Suprapubic skin (tissue), 3 donors: ENCODE measurements at regions not wholly inside any gene's neighbourhood (a gene's known extent, or its start where the extent isn't known, plus 50 kb on each side); places are given as distances from the start of the nearest gene placed in this dataset.

Experiments used
- CTCF ChIP-seq, 2 donors: fragments of 200-600 bp in 1 of 2; fragments of 450-650 bp in 1 of 2; sonication (generic) in 1 of 2; IDR thresholded peaks; one replicate each; pipeline ENCODE4 v1.5.1; 2016 to 2019; ENCODE audit warnings: antibody characterized with exemption in 2 of 2, mild to moderate bottlenecking in 1 of 2, moderate library complexity in 1 of 2
- POLR2AphosphoS5 ChIP-seq, 3 donors: sonication (generic); formaldehyde crosslinking; IDR thresholded peaks; one replicate each; pipeline ENCODE4 v1.6.1; 2017; ENCODE audit warnings: antibody characterized with exemption in 3 of 3

DNA sequence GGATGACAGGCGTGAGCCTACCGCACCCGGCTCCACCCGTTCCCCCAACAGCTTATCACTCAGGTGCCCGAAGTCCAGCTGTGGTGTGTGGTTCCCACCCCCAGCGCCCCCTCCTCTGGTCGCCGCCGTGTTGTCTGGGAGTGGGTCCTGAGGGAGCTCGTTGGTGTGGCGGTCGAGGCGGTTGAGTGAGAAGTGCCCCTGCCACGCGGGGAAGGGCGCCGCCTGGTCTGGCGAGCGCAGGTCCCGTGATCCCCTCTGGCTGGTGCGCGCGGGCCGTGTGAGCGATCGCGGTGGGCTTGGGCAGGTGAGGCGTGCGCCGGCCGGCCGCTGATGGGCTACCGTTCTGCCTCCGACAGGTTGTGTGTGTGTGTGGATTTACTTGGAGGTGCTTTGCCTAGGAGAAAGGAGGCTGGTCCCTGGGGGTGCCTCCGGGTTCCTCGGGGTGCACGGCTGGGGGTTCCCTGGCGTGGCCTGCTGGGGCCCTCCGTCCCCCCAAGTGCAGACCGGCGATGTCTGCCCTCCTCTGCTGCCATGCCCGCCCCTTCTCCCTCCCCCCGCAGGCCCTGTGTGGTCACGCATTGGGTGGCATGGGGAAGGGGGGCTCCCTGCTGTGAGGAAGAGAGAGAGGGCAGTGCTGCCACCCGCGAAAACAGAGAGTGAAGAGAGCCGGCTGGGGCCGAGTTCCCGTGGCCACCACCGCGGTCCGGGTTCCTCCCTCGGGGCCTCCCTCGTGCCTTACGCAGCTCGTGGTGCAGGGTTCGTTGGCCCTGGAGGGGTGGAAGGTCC is 336.0 kb upstream of the DEFB115 start:
- TF ChIP-seq CTCF (IDR thresholded peaks at IDR 0.05) (no peak), POLR2AphosphoS5 (IDR thresholded peaks at IDR 0.05) (no peak)
